Ascending aorta (tissue), 2 donors: ENCODE measurements at regions not wholly inside any gene's neighbourhood (a gene's known extent, or its start where the extent isn't known, plus 50 kb on each side); places are given as distances from the start of the nearest gene placed in this dataset.

Experiments
- DNase-seq, 2 donors: peaks; one replicate each; pipeline ENCODE4 v3.0.0-alpha.2; 2019; ENCODE audit warnings: low spot score in 2 of 2
- H3K27ac ChIP-seq, 2 donors: fragments of 200-600 bp; sonication (generic); one replicate each; pipeline ENCODE4 v1.5.1; 2016 to 2017; ENCODE audit warnings: mild to moderate bottlenecking in 1 of 2
- H3K27me3 ChIP-seq: fragments of 200-600 bp; sonication (generic); one replicate; pipeline ENCODE4 v1.5.1; 2017
- H3K36me3 ChIP-seq, 2 donors: fragments of 200-600 bp; sonication (generic); one replicate each; pipeline ENCODE4 v1.5.1; 2016
- H3K4me1 ChIP-seq, 2 donors: fragments of 200-600 bp; sonication (generic); one replicate each; pipeline ENCODE4 v1.5.1; 2016 to 2017; ENCODE audit warnings: mild to moderate bottlenecking in 1 of 2
- H3K4me3 ChIP-seq, 2 donors: fragments of 200-600 bp; sonication (generic); one replicate each; pipeline ENCODE4 v1.5.1; 2016 to 2017; ENCODE audit warnings: mild to moderate bottlenecking in 1 of 2
- H3K9me3 ChIP-seq, 2 donors: fragments of 200-600 bp; sonication (generic); one replicate each; pipeline ENCODE4 v1.5.1; 2016
- intact Hi-C: fragments of 100-400 bp; cut with DNase I; formaldehyde crosslinking; loops from one replicate; pipeline ENCODE4 v1.15.1; 2023
- TF ChIP-seq, protein P1 (sequence below), 3 experiments: fragments of 200-600 bp in 2 of 3; fragments of 450-650 bp in 1 of 3; sonication (generic) in 2 of 3; IDR thresholded peaks; one replicate each; pipeline ENCODE4 v1.5.1; 2016 to 2019; ENCODE audit warnings: antibody characterized with exemption in 3 of 3, mild to moderate bottlenecking in 1 of 3, moderate library complexity in 1 of 3

DNA sequence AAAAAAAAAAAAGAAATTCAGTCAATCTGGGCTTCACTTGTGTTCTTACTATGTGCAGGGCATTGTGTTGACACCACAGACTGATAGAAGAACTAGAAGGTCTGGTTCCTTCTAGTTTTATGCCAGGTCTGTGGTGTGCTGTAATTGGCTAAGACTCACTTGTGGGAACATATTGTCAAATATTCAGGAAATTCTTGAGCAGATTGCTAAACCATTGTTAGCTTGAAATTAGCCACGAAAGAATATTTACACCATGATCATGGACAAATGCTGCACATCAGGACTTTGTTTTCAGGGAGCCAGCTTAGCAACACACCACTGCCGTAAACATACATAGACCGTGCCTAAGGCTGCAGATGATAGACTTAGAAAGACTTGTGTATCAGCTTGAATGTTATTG lies 74.6 kb downstream of the GTPBP8 start:
- intact Hi-C loops: no loop called here
- no peak for DNase-seq
- H3K27ac ChIP-seq: no peak overlapping the region

DNA sequence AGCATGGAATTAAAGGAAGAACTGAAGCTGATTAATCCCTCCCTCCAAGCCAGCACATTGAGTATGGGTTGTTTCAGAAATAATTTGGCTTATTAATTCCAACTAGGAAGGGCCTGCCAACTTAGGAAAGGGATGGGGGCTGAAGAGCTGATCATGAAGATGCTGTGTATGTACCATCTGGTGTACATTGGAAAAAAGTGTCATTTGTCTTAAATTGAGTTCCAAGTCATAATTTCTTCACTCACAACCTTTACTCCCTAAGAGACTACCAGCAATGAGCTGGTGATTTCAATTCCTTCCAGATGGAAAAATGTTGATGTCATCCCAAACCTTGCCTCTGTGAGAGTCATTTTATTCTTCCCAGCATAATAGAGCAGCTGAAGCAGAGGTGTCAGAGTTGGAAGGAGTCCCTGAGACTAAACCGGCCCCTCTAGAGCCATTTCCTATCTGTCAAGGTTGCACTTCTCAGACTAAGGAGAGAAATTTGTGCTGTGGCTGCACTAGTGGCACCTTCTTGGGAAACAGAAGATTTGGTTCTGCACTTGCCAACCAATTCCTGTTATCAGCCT lies 79.4 kb downstream of the GTPBP8 start:
- Histone ChIP-seq H3K27ac (no peak overlapping the region), H3K4me1 (no peaks in the 10 kb centered on the region), H3K27me3 (no peaks in the 10 kb centered on the region), H3K4me3 (no peak overlapping the region), H3K36me3 (no peaks in the 10 kb centered on the region), H3K9me3 (peaks cover 0 to 4% of the 10 kb centered on the region in 2 donors)
- TF ChIP-seq, protein P1, sequence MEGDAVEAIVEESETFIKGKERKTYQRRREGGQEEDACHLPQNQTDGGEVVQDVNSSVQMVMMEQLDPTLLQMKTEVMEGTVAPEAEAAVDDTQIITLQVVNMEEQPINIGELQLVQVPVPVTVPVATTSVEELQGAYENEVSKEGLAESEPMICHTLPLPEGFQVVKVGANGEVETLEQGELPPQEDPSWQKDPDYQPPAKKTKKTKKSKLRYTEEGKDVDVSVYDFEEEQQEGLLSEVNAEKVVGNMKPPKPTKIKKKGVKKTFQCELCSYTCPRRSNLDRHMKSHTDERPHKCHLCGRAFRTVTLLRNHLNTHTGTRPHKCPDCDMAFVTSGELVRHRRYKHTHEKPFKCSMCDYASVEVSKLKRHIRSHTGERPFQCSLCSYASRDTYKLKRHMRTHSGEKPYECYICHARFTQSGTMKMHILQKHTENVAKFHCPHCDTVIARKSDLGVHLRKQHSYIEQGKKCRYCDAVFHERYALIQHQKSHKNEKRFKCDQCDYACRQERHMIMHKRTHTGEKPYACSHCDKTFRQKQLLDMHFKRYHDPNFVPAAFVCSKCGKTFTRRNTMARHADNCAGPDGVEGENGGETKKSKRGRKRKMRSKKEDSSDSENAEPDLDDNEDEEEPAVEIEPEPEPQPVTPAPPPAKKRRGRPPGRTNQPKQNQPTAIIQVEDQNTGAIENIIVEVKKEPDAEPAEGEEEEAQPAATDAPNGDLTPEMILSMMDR (IDR thresholded peaks at IDR 0.05): no peak
- intact Hi-C loops: no loop called here
- DNase-seq: no peak

More for the DNA sequence above, 74.6 kb downstream of the GTPBP8 start:
- peaks cover 0 to 4% of the 10 kb centered on the region in 2 donors for H3K9me3 ChIP-seq
- no peak overlapping the region for H3K4me3 ChIP-seq
- H3K36me3 ChIP-seq: no peaks in the 10 kb centered on the region
- no peaks in the 10 kb centered on the region for H3K4me1 ChIP-seq
- no peaks in the 10 kb centered on the region for H3K27me3 ChIP-seq
- TF ChIP-seq, protein P1 (IDR thresholded peaks at IDR 0.05): no peak

DNA sequence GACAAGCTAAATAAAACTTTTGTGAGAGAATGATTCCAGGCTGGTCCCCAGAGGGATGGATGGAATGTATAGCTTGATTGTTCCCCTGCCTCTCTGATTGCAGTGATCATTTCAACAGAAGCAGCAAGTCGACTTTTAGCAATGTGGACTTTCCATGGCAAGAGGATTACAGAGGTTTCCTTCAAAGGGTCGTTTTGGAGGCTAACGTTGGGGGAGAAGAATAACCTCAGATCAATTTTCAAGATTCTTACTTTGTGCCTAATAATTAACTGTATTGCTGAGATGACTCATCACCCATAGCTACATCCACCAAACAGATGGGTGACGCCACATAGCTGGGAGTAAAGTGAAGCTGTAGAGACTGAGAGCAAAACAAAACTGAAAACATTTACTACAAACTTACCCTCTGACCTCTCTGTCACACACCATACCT lies 79.9 kb downstream of the GTPBP8 start:
- Histone ChIP-seq H3K4me3 (no peak overlapping the region), H3K36me3 (no peaks in the 10 kb centered on the region), H3K27me3 (no peaks in the 10 kb centered on the region), H3K9me3 (peaks cover 0 to 4% of the 10 kb centered on the region in 2 donors), H3K27ac (no peak overlapping the region), H3K4me1 (no peaks in the 10 kb centered on the region)
- intact Hi-C loops: no loop called here
- TF ChIP-seq, protein P1 (IDR thresholded peaks at IDR 0.05): no peak
- no peak for DNase-seq

DNA sequence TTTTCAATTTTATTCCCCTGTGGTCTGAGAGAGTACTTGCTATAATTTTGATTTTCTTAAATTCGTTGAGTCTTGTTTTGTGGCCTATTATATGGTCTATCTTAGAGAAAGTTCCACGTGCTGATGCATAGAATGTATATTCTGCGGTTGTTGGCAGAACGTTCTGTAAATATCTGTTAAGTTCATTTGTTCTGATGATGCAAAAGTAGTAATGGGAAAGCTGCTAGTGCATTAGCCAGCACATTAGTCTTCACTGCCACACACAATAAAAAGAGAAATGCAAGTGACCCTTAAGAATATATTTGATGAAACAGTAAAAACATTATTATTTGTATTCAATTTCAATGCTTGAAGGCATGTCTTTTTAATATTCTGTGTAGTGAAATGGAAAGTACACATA lies 84.8 kb downstream of the GTPBP8 start:
- no peaks in the 10 kb centered on the region for H3K36me3 ChIP-seq
- no peak overlapping the region for H3K27ac ChIP-seq
- H3K9me3 ChIP-seq: no peaks in the 10 kb centered on the region
- no peak for DNase-seq
- H3K4me3 ChIP-seq: no peak overlapping the region
- TF ChIP-seq, protein P1 (IDR thresholded peaks at IDR 0.05): no peak
- no peaks in the 10 kb centered on the region for H3K27me3 ChIP-seq
- intact Hi-C loops: no loop called here
- H3K4me1 ChIP-seq: no peaks in the 10 kb centered on the region

DNA sequence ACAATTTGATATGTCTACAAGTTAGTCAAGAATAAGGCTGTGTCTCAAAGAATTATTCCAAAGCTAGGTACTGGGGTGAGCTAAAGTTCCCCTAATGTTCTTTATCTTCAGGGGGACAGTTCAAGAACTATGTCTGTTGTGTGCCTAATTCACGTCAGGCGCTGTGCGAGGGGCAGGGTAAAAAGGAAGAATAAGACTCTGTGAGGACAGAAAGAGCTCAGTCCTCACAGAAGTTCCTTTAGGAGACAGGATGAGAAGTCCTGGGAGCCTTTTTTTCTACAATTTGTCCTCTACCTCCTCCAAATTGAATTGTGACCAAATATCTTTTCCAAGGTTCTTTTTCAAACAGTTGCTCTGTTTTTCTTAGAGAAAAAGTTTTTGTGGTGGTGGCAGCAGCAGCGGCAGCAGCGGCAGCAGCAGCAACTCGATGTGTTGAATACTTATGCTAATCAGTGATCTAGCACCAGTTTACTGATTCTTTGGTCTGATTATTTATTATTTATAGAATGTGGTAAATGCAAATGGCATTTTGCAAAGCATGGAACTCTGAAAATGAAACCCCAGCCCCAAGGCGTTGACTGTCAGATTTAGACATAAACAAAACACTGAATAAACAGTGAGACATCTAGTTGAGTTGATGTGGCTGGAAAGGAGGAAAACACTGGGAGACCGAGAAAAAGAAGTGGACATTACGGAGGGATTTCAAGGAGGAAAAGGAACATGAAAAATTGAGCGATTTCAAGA lies 88.6 kb downstream of the GTPBP8 start:
- H3K4me3 ChIP-seq: no peak overlapping the region
- H3K36me3 ChIP-seq: no peaks in the 10 kb centered on the region
- DNase-seq: no peak
- H3K27ac ChIP-seq: no peak overlapping the region
- intact Hi-C loops: no loop called here
- no peaks in the 10 kb centered on the region for H3K27me3 ChIP-seq
- TF ChIP-seq, protein P1 (IDR thresholded peaks at IDR 0.05): no peak
- H3K4me1 ChIP-seq: no peaks in the 10 kb centered on the region
- no peaks in the 10 kb centered on the region for H3K9me3 ChIP-seq
